KOPT-K1 (cell line): ENCODE measurements at regions not wholly inside any gene's neighbourhood (a gene's known extent, or its start where the extent isn't known, plus 50 kb on each side); places are given as distances from the start of the nearest gene placed in this dataset.
"Not testable (repeated sequence)": the region's sequence is repeated elsewhere in the genome, so short reads cannot be mapped to it uniquely, and the experiment has no call there.

Source experiments
- H3K27ac ChIP-seq: fragments of 200-600 bp; sonication (generic); 2 replicates; pipeline ENCODE4 v1.5.1; 2016; ENCODE audit warnings: antibody characterized with exemption, mild to moderate bottlenecking, low read depth, low read length; ENCODE audit not compliant: poor library complexity, severe bottlenecking
- H3K36me3 ChIP-seq: fragments of 200-600 bp; sonication (generic); 2 replicates; pipeline ENCODE4 v1.5.1; 2017; ENCODE audit warnings: antibody characterized with exemption, mild to moderate bottlenecking, low read length, moderate library complexity; ENCODE audit not compliant: insufficient read depth
- H3K9me3 ChIP-seq: fragments of 200-600 bp; sonication (generic); 2 replicates; pipeline ENCODE4 v1.5.1; 2017; ENCODE audit warnings: antibody characterized with exemption, low read length, mild to moderate bottlenecking; ENCODE audit not compliant: insufficient read depth, poor library complexity, severe bottlenecking

DNA sequence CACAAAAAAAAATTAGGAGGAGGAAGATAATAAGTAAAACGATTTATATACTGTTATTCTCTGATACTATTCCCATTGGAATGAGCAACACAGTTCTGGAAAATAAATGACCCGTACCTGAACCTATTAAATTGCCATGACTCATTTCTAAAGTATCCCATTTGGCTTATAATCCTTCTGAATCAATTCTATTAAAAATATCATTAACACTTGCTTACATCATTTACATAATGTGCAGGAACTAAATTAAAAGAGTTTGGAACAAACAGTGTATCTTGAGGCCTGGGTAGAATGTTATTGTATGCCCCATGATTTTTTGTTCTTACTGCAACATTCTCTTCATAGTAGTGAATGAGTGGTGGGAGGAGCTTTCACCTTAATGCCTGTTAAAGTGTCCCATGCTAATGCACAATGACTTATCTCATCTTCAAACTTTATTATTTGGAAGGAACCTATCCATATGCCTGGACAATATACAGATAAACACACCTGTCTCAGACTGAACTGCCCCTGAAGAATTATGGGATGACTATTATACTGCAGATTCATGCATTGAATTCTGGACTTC, 549.9 kb upstream of the ACVR2A start:
- H3K9me3 ChIP-seq: no peaks in the 10 kb centered on the region
- H3K36me3 ChIP-seq: no peaks in the 10 kb centered on the region
- no peak overlapping the region for H3K27ac ChIP-seq

DNA sequence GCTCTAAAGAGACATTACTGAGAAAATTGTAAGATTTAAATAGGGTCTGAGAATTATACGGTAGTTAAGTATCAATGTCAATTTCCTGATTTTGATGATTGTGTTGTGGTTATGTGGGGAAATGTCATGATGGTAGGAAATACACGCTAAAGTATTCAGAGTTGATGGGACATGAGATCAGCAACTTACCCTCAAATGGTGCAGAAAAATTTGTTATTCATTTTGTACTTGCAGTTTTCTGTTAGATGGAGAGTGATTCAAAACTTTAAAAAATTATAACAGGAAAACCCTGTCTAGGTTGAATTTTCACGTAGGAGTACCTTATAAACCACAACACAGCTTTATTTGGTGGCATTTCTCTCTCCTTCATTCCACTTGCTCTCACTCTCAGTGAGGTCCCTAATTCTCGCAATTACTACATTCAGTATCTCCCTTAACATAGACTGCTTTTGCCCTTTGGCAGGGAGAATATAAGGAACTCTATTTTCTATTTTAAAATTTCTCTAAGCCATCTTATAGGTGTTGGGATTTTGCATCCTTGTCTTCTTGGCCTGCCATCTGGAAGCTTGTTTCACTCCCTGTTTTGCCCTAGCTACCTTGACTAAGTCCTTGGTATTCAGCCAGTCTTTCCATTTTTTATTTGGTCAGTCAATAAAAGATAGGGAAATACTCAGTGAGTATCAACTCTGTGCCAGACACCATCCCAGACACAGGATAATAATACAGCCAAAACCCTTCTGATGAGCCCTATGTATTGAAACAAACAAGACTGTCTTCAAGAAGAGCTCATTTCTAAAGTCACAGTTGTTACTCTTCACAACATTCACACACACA, 550.6 kb upstream of the ACVR2A start:
- Histone ChIP-seq H3K36me3 (no peaks in the 10 kb centered on the region), H3K27ac (no peak overlapping the region), H3K9me3 (no peaks in the 10 kb centered on the region)

- no peaks in the 10 kb centered on the region for H3K9me3 ChIP-seq
- no peak overlapping the region for H3K27ac ChIP-seq
- H3K36me3 ChIP-seq: no peaks in the 10 kb centered on the region
These were observed 556.7 kb upstream of the ACVR2A start for GRCh38 chr2:147288131-147288530.

GRCh38 chr2:147275943-147276342, 568.9 kb upstream of the ACVR2A start:
- Histone ChIP-seq H3K9me3 (no peaks in the 10 kb centered on the region), H3K36me3 (no peaks in the 10 kb centered on the region), H3K27ac (no peak overlapping the region)

DNA sequence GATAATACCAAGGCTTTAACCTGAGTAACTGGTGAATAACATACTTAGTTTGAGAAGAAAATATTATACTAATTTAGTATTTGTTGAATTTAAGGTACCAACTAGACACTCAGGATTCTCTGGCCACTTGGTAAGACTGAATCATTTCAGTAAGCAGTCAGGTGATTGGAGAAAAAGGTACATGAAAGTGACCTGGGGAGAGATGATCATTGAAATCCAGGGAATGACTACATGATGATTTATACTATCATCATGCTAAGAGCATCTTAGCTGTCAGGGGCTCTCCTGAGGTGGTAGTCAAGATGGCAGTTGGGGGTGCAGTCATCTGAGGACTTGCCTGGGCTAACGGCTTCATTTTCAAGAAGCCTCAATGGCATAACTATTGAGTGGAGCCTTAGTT, 571.2 kb upstream of the ACVR2A start:
- peaks cover 13% of the 10 kb centered on the region for H3K9me3 ChIP-seq
- no peaks in the 10 kb centered on the region for H3K36me3 ChIP-seq
- no peak overlapping the region for H3K27ac ChIP-seq

GRCh38 chr2:147273106-147273505, 571.7 kb upstream of the ACVR2A start:
- no peak overlapping the region for H3K27ac ChIP-seq
- no peaks in the 10 kb centered on the region for H3K36me3 ChIP-seq
- peaks cover 13% of the 10 kb centered on the region for H3K9me3 ChIP-seq

DNA sequence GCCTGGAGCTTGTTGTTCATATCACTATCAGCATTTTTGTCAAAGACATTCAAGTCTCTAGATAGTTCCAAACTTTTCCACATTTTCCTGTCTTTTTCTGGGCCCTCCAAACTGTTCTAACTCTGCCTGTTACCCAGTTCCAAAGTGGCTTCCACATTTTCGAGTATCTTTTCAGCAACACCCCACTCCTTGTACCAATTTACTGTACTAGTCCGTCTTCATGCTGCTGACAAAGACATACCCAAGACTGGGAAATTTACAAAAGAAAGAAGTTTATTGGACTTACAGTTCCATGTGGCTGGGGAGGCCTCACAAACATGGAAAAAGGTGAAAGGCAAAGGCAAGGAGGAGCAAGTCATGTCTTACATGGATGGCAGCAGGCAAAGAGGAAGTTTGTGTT, 575.2 kb upstream of the ACVR2A start:
- not testable (repeated sequence) for H3K36me3 ChIP-seq, H3K27ac ChIP-seq
- peaks cover 13% of the 10 kb centered on the region for H3K9me3 ChIP-seq

- Histone ChIP-seq H3K9me3 (no peaks in the 10 kb centered on the region), H3K36me3 (no peaks in the 10 kb centered on the region), H3K27ac (no peak overlapping the region)
These were observed 584.6 kb upstream of the ACVR2A start for GRCh38 chr2:147260241-147260640.

- H3K27ac ChIP-seq: no peak overlapping the region
- no peaks in the 10 kb centered on the region for H3K9me3 ChIP-seq
- no peaks in the 10 kb centered on the region for H3K36me3 ChIP-seq
These were observed 589.0 kb upstream of the ACVR2A start for GRCh38 chr2:147255812-147256211.

GRCh38 chr2:147250652-147251356, 594.0 kb upstream of the ACVR2A start:
- H3K27ac ChIP-seq: no peak overlapping the region
- no peaks in the 10 kb centered on the region for H3K9me3 ChIP-seq
- H3K36me3 ChIP-seq: no peaks in the 10 kb centered on the region

GRCh38 chr2:147247749-147248148, 597.1 kb upstream of the ACVR2A start:
- Histone ChIP-seq H3K9me3 (no peaks in the 10 kb centered on the region), H3K36me3 (no peaks in the 10 kb centered on the region), H3K27ac (no peak overlapping the region)

DNA sequence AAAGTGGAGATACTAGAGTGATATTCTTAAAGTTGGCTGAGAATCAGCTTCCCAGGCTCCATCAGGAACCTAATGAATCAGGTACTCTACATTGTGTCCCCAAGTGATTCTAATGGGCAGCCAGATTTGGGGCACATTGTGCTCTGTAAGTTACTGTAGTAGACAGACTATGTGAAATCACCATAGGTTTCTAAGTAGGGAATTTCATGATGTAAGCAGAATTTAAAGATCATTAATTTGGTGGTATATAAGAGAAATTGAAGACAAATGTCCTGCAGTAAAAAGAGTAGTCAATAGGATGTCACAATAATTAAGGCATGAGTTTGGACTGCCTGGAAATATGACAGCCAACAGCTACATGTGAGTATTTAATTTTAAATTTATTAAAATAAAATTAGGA, 602.4 kb upstream of the ACVR2A start:
- no peak overlapping the region for H3K27ac ChIP-seq
- H3K9me3 ChIP-seq: no peaks in the 10 kb centered on the region

DNA sequence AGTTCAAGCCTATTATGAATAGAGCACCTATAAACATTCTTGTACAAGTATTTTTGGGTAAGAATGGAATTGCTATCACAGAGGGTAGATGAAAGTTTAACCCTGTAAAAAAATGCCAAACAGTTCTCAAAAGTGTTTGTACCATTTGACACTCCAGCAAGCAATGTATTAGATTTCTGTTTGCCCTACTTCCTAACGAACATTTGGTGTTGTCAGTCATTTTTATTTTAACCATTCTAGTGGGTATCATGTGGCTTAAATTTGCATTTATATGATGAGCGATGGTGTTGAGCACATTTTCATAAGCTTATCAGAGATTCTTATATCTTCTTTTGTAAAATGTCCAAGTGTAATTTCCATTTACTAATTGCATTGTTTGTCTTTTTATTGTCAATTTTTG, 608.2 kb upstream of the ACVR2A start:
- H3K27ac ChIP-seq: no peak overlapping the region
- H3K36me3 ChIP-seq: no peaks in the 10 kb centered on the region
- H3K9me3 ChIP-seq: no peaks in the 10 kb centered on the region

More for the DNA sequence above, 602.4 kb upstream of the ACVR2A start:
- H3K36me3 ChIP-seq: no peaks in the 10 kb centered on the region

DNA sequence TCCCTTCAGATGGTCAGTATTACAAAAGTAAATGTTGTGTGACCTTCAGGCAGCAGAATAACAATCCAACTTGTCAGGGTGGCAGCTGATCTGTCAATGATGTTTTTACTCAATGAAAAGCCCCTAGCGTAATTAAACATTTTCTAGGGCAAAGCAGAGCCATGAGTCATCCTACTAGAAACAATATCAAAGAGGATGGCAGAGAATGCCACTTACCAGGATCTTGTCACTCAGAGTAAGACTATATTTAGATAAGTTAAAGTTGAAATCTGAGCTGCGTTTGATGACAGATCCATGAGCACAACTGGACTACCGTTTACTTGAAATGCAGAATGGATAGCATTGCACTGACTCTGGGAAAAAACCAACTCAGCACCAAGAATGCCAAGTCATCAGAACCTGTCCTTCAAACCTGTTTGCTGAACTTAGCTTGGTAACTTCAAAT, 612.6 kb upstream of the ACVR2A start:
- Histone ChIP-seq H3K36me3 (no peaks in the 10 kb centered on the region), H3K27ac (no peak overlapping the region), H3K9me3 (no peaks in the 10 kb centered on the region)

- Histone ChIP-seq H3K27ac (no peak overlapping the region), H3K36me3 (no peaks in the 10 kb centered on the region), H3K9me3 (no peaks in the 10 kb centered on the region)
These were observed 613.2 kb upstream of the ACVR2A start for GRCh38 chr2:147231607-147232006.
